HG03135 (cell line): ENCODE measurements at regions not wholly inside any gene's neighbourhood (a gene's known extent, or its start where the extent isn't known, plus 50 kb on each side); places are given as distances from the start of the nearest gene placed in this dataset.
A peak's percentile ranks its signal among the peaks of the same experiment; 100 is the strongest.

ENCODE experiments used
- ATAC-seq: cut with Tn5 transposase; IDR thresholded peaks from one replicate; pipeline ENCODE4 v1.9.1; 2021; ENCODE audit warnings: mild to moderate bottlenecking, moderate library complexity; ENCODE audit not compliant: unreplicated experiment

DNA sequence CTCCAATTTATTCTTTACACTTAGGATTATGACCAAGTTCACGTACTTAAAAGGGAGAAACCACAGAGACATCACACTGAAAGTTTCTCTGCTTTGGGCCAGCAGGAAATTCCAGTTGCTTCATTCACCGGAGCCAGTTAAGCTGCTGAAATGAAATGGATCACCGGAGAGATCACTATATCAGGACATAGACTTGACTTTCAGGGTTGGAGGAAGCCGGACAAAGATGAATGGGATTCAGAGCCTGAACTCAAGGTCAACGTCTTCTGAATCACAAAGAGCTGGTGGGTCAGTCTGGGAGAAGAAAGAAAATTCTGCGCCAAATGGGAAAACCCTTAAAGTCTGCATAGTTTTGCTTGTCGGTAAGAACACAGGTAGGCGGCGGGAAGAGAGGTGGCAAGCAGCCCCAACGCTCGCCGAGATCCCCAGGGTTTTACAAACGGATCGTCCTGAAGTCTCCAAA, 81.9 kb upstream of the CCDC28A start:
- peak; percentile 6 for ATAC-seq

GRCh38 chr6:138692058-138692977, 81.3 kb upstream of the CCDC28A start:
- peak; percentile 68 for ATAC-seq

DNA sequence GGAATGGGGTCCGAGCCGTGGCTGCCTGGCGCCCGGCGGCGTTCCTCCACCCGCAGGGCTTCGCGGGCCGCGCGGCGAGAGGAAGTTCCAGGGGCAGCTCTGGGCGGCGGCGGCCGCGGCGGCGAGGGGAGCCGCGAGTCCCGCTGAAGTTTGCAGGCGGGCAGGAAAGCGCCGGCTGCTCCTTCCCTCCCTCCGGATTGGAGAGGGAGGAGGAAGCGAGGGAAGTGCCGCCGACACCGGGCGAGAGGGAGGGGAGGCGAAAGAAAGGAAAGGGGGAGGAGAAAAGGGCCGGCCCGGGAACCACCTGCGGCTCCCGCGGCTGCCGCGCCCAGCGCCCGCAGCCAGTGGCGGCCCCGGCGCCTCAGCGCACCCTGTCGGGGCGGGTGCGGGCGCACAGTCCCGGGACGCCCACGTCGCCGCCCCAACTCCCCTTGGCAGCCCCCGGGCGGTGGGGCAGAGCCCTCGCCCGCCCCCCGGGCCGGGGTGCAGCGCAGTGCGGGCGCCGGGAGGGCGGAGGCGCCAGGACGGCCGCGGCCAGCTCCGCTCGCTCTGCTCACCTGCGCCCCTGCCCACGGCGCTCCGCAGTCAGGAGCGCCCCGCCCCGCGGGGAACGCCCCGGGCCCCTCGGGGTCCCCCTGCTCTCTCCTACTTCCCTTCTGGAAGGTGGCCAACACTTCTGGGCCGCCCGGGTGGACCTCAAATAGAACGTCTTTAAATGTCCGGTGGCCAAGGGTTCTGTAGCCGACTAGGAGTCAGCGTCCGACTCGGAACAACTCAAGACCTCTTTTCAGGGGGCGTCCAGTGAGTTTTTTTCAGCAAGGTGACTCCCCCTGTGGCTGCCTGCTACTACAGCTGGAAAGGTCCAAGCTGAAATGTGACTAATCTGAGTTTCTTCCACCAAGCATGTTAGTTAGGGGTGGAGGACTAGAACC, 80.3 kb upstream of the CCDC28A start:
- peak; percentile 53 for ATAC-seq

GRCh38 chr6:138695193-138695592, 78.4 kb upstream of the CCDC28A start:
- ATAC-seq: no peak

DNA sequence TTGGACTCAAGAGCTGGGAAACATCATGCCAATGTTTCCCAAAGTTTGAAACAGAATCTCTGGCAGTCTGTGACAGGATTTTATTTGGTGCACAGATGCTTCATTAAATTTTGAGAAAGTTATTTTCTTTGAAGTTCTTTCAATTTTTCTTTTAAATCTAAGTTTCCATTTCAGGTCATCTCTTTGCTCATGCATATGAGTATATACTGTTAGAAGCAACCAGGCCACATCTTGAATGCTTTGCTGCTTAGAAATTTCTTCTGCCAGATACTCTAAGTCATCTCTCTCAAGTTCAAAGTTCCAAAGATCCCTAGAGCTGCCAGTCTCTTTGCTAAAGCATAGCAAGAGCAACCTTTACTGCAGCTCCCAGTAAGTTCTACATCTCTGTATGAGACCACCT, 59.1 kb upstream of the CCDC28A start:
- ATAC-seq: no peak

- no peak for ATAC-seq
Observed at GRCh38 chr6:138716013-138716412, 57.6 kb upstream of the CCDC28A start.

- no peak for ATAC-seq
Observed at GRCh38 chr6:138716971-138717665, 56.5 kb upstream of the CCDC28A start.

GRCh38 chr6:138719011-138719635, 54.4 kb upstream of the CCDC28A start:
- no peak for ATAC-seq

- ATAC-seq: no peak
Observed at GRCh38 chr6:138719744-138720143, 53.8 kb upstream of the CCDC28A start.

DNA sequence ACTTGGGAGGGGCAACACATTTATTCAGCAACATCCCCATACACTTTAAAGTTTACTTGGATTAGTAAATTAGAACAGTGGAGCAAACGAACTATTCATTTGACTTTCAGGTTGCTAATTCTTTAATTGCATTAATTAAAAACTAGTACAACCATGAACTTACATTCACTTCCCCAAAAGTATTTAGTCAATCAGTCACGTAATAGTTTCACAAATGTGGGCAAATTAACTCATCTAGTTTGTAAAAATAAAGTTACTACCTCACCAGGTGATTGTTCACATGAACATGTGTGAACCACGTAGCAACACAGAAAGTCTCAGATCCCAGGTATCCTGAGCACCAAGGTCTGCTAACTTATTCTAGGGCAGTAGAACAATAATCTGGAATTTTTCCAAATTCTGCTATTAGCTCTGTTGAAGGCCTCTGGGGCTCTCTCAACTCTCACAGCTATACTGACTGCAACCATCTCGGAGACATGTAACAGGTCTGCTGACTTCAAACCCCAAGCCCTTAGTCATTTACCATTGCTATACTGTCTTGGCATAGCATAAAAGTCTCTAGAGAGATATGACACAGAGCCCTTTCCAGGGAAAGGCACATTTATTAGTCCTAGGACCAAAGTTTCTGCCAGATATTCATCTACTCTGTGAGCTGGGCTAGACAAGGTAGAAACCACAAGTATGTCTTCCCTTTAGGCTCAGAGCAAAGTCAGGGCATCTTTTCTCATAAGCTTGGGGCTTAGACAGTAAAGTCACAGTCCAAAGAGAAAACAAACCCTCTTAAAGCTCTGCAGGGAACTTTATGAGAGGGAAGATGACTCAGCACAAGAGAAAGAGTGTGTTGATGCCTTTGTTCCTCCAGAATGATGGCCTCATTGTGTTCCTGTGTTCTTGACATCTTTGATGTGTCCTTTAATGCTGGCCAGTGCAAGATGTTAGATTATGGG, 50.9 kb upstream of the CCDC28A start:
- ATAC-seq: no peak
